Superior temporal gyrus (tissue), 1 donor: ENCODE measurements at regions not wholly inside any gene's neighbourhood (a gene's known extent, or its start where the extent isn't known, plus 50 kb on each side); places are given as distances from the start of the nearest gene placed in this dataset.
"Not testable (repeated sequence)": the region's sequence is repeated elsewhere in the genome, so short reads cannot be mapped to it uniquely, and the experiment has no call there.

Experiments used
- DNase-seq: peaks from one replicate; pipeline ENCODE4 v3.0.0-alpha.2; 2016; ENCODE audit errors: extremely low spot score

GRCh38 chr7:119861385-119861784 lies 411.6 kb upstream of the KCND2 start:
- DNase-seq = no peak

GRCh38 chr7:119868387-119868786 lies 404.6 kb upstream of the KCND2 start:
- no peak for DNase-seq

- DNase-seq = no peak
Measured at GRCh38 chr7:119879835-119880234, 393.1 kb upstream of the KCND2 start.

- DNase-seq = no peak
Measured at GRCh38 chr7:119886007-119886406, 387.0 kb upstream of the KCND2 start.

GRCh38 chr7:119886525-119886924 lies 386.4 kb upstream of the KCND2 start:
- DNase-seq = not testable (repeated sequence)

GRCh38 chr7:119888251-119888650 lies 384.7 kb upstream of the KCND2 start:
- no peak for DNase-seq

GRCh38 chr7:119890631-119891030 lies 382.3 kb upstream of the KCND2 start:
- DNase-seq = no peak

GRCh38 chr7:119895320-119895719 lies 377.7 kb upstream of the KCND2 start:
- DNase-seq = no peak

- no peak for DNase-seq
Measured at GRCh38 chr7:119896386-119896785, 376.6 kb upstream of the KCND2 start.

GRCh38 chr7:119900996-119901672 lies 371.8 kb upstream of the KCND2 start:
- DNase-seq = no peak

GRCh38 chr7:119903085-119903484 lies 369.9 kb upstream of the KCND2 start:
- DNase-seq = no peak

GRCh38 chr7:119905495-119905894 lies 367.5 kb upstream of the KCND2 start:
- no peak for DNase-seq

- DNase-seq = no peak
Measured at GRCh38 chr7:119908948-119909347, 364.0 kb upstream of the KCND2 start.

GRCh38 chr7:119914119-119914518 lies 358.9 kb upstream of the KCND2 start:
- DNase-seq = not testable (repeated sequence)

- no peak for DNase-seq
Measured at GRCh38 chr7:119916501-119916900, 356.5 kb upstream of the KCND2 start.

- DNase-seq = no peak
Measured at GRCh38 chr7:119918185-119918584, 354.8 kb upstream of the KCND2 start.

- DNase-seq = no peak
Measured at GRCh38 chr7:119919986-119920385, 353.0 kb upstream of the KCND2 start.

GRCh38 chr7:119925581-119926289 lies 347.2 kb upstream of the KCND2 start:
- no peak for DNase-seq

GRCh38 chr7:119929891-119930290 lies 343.1 kb upstream of the KCND2 start:
- DNase-seq = no peak

GRCh38 chr7:119931230-119931824 lies 341.6 kb upstream of the KCND2 start:
- no peak for DNase-seq

- peak; percentile 86 for DNase-seq
Measured at GRCh38 chr7:119935418-119936025, 337.5 kb upstream of the KCND2 start.

GRCh38 chr7:119936836-119937235 lies 336.1 kb upstream of the KCND2 start:
- no peak for DNase-seq

GRCh38 chr7:119937745-119938144 lies 335.2 kb upstream of the KCND2 start:
- DNase-seq = no peak
